ENCODE measurements at regions not wholly inside any gene's neighbourhood (a gene's known extent, or its start where the extent isn't known, plus 50 kb on each side); places are given as distances from the start of the nearest gene placed in this dataset.

- no peak overlapping the region for H3K4me3 ChIP-seq (ENCODE audit: low read depth, low read length)
- no peak for DNase-seq (ENCODE audit: low read depth, low spot score)
- CTCF ChIA-PET = no interaction called here
- POLR2A ChIA-PET = no interaction called here
- TF ChIP-seq, protein P1, sequence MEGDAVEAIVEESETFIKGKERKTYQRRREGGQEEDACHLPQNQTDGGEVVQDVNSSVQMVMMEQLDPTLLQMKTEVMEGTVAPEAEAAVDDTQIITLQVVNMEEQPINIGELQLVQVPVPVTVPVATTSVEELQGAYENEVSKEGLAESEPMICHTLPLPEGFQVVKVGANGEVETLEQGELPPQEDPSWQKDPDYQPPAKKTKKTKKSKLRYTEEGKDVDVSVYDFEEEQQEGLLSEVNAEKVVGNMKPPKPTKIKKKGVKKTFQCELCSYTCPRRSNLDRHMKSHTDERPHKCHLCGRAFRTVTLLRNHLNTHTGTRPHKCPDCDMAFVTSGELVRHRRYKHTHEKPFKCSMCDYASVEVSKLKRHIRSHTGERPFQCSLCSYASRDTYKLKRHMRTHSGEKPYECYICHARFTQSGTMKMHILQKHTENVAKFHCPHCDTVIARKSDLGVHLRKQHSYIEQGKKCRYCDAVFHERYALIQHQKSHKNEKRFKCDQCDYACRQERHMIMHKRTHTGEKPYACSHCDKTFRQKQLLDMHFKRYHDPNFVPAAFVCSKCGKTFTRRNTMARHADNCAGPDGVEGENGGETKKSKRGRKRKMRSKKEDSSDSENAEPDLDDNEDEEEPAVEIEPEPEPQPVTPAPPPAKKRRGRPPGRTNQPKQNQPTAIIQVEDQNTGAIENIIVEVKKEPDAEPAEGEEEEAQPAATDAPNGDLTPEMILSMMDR (IDR thresholded peaks at IDR 0.05; ENCODE audit: insufficient read depth, low read length, missing control alignments) = no peak
Observed at GRCh38 chr2:128803222-128803621, 484.6 kb upstream of the HS6ST1 start.

DNA sequence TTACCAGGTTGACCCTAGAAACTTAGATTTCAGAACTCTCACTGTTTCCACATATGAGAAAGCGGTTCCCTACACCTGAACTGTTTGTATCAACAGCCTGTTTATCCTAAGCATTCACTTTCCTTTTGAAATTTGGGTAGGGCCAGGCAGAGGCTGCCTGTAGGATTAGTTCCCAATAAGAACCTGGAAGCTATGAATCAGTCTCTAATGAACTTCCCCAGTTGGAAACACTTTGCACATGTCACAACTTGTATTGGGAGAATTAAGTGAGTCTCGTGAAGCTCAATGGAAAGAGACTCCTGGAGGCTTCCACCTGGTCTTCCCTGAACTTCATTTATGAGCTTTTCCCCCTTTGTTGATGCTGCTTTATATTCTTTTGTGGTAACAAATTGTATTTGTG is 486.6 kb upstream of the HS6ST1 start:
- ChIA-PET CTCF (no interaction called here), POLR2A (no interaction called here)
- no peak overlapping the region for H3K4me3 ChIP-seq (ENCODE audit: low read depth, low read length)
- no peak for DNase-seq (ENCODE audit: low read depth, low spot score)
- TF ChIP-seq, protein P1 (IDR thresholded peaks at IDR 0.05; ENCODE audit: insufficient read depth, low read length, missing control alignments) = no peak

GRCh38 chr2:128805918-128806317 is 487.2 kb upstream of the HS6ST1 start:
- POLR2A ChIA-PET = no interaction called here
- no peak for DNase-seq (ENCODE audit: low read depth, low spot score)
- TF ChIP-seq, protein P1 (IDR thresholded peaks at IDR 0.05; ENCODE audit: insufficient read depth, low read length, missing control alignments) = no peak
- H3K4me3 ChIP-seq (ENCODE audit: low read depth, low read length) = no peak overlapping the region
- CTCF ChIA-PET = no interaction called here

DNA sequence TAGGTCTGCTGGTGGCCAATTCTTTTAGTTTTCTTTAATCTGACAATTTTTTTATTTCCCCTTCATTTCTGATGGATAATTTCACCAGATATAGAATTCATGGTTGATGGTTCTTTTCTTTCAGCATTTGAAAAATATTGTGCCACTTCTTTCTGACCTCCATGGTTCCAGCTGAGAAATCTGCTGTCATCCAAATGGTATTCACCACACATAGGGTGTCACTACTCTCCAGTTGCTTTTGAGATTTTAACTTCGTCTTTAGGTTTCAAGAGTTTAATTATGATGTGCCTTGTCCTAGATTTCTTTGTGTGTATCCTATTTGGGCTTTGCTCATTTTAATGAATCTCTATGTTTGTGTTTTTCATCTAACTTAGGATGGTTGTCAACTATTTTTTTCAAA is 488.6 kb upstream of the HS6ST1 start:
- POLR2A ChIA-PET = no interaction called here
- no peak overlapping the region for H3K4me3 ChIP-seq (ENCODE audit: low read depth, low read length)
- CTCF ChIA-PET = no interaction called here
- TF ChIP-seq, protein P1 (IDR thresholded peaks at IDR 0.05; ENCODE audit: insufficient read depth, low read length, missing control alignments) = no peak
- DNase-seq (ENCODE audit: low read depth, low spot score) = no peak

DNA sequence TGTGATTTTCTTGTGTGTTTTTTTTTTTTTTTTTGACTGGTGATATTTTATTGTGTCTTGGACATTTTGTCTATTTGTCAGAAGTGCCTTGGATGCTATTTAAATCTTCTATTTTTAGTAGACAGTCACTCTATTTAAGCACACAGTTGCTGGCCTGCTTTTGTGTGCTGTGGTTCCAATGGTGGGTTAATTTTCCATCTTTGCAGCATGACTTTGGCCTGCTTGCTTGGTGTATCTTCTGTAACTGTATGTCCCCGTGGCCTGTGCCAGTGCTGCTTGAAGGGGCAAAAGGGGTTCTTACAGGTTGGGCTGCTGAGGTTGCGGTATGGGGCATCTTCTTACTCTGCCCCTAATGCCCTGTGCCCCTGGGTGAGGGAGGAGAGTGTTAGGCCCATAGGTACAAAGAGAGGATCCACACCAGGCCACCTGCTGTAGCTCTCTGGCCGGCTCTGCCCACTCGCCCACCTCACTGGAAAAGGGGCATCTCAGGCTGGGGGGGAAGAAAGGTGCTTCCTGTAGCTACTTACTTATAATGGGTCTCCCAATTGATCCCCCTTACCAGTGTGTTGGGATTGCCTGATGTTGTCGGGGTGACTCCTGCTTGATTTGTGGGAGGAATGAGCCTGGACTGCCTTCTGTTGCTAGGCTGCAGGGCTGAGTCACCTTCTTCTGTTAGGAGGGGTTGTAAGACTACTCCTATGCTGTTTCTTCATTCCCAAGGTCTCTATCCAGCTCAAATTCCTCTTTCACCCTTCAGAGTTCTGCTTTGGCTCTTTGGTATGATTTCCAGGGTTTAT is 490.0 kb upstream of the HS6ST1 start:
- no peak overlapping the region for H3K4me3 ChIP-seq (ENCODE audit: low read depth, low read length)
- POLR2A ChIA-PET = no interaction called here
- TF ChIP-seq, protein P1 (IDR thresholded peaks at IDR 0.05; ENCODE audit: insufficient read depth, low read length, missing control alignments) = no peak
- peak; percentile 9 for DNase-seq (ENCODE audit: low read depth, low spot score)
- CTCF ChIA-PET = no interaction called here

GRCh38 chr2:128809259-128809636 is 490.6 kb upstream of the HS6ST1 start:
- ChIA-PET CTCF (no interaction called here), POLR2A (no interaction called here)
- TF ChIP-seq, protein P1 (IDR thresholded peaks at IDR 0.05; ENCODE audit: insufficient read depth, low read length, missing control alignments) = no peak
- H3K4me3 ChIP-seq (ENCODE audit: low read depth, low read length) = no peak overlapping the region
- no peak for DNase-seq (ENCODE audit: low read depth, low spot score)

Measured in AG04449 (cell line).